Mesothelial cell of epicardium (in vitro differentiated cells): ENCODE measurements at regions not wholly inside any gene's neighbourhood (a gene's known extent, or its start where the extent isn't known, plus 50 kb on each side); places are given as distances from the start of the nearest gene placed in this dataset.

Experiments used
- DNase-seq, 2 experiments: peaks; one replicate each; pipeline ENCODE4 v3.0.0; 2021; ENCODE audit warnings: low spot score in 2 of 2; ENCODE audit not compliant: unreplicated experiment in 2 of 2
- H3K27ac Mint-ChIP-seq: 2 replicates; pipeline ENCODE4 v1.8.0; 2021; ENCODE audit warnings: mixed read lengths
- H3K27me3 Mint-ChIP-seq: 2 replicates; pipeline ENCODE4 v1.8.0; 2021; ENCODE audit warnings: low read depth, mixed read lengths
- H3K36me3 Mint-ChIP-seq: 2 replicates; pipeline ENCODE4 v1.8.0; 2021; ENCODE audit warnings: mixed read lengths
- H3K4me1 Mint-ChIP-seq: 2 replicates; pipeline ENCODE4 v1.8.0; 2021; ENCODE audit warnings: mixed read lengths
- H3K4me3 Mint-ChIP-seq: 2 replicates; pipeline ENCODE4 v1.8.0; 2021; ENCODE audit warnings: mild to moderate bottlenecking, moderate library complexity, mixed read lengths
- H3K9me3 Mint-ChIP-seq: 2 replicates; pipeline ENCODE4 v1.8.0; 2021; ENCODE audit warnings: mixed read lengths
- CTCF ChIP-seq: fragments of 200-600 bp; sonication (generic); IDR thresholded peaks from one replicate; pipeline ENCODE4 v1.5.0; 2021; ENCODE audit warnings: antibody characterized with exemption; ENCODE audit not compliant: unreplicated experiment

DNA sequence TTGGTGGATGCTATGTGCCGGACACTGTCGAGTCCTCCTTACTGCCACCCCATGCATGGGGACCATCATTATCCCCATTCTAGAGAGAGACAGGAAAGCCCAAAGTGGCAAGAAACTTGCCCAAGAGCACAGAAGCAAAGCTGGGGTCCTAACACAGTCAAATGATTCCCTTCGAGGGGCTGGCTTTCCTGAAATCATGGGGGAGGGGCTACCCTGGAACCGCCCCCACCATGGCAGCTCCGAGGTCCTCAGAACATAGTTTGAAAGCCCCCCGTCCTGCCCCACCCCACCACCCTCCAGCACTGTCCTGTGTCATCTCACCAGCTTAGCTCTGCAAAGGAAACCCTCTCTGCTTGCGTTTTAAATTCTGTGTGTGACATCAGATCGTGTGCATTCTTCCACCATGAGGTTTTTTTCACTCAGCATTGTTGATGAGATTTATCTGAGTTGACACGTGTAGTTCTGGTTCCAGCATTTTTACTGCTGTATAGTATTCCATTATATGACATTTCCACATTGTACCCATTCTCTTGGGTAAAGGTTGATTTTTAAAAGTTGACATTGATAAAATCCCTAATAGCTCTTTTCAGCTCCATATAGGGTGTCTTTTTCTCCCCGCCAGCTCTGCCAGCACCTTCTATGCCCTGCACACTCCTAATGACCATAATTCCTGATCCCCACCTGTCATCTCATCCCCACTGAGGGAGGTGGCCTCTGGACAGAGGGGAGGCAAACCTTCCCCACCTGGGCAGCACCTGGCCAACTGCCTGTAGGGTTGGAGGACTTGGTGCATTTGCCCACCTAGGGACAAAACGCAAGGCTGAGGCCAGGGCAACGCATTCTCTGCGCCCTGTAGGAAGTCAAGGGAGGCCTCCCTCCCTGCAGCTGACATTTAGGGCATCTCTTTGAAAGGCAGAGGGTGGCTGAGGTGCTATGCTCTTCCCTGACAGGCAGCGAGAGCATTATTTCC is 100.2 kb upstream of the GPR26 start:
- no peaks in the 10 kb centered on the region for H3K36me3 Mint-ChIP-seq
- H3K27ac Mint-ChIP-seq: no peak overlapping the region
- no peak overlapping the region for H3K4me3 Mint-ChIP-seq
- peaks cover 45% of the 10 kb centered on the region for H3K27me3 Mint-ChIP-seq
- H3K9me3 Mint-ChIP-seq: no peaks in the 10 kb centered on the region
- peak in 1 of 2 experiments; percentile 9 for DNase-seq
- no peaks in the 10 kb centered on the region for H3K4me1 Mint-ChIP-seq
- no peak for TF ChIP-seq CTCF

DNA sequence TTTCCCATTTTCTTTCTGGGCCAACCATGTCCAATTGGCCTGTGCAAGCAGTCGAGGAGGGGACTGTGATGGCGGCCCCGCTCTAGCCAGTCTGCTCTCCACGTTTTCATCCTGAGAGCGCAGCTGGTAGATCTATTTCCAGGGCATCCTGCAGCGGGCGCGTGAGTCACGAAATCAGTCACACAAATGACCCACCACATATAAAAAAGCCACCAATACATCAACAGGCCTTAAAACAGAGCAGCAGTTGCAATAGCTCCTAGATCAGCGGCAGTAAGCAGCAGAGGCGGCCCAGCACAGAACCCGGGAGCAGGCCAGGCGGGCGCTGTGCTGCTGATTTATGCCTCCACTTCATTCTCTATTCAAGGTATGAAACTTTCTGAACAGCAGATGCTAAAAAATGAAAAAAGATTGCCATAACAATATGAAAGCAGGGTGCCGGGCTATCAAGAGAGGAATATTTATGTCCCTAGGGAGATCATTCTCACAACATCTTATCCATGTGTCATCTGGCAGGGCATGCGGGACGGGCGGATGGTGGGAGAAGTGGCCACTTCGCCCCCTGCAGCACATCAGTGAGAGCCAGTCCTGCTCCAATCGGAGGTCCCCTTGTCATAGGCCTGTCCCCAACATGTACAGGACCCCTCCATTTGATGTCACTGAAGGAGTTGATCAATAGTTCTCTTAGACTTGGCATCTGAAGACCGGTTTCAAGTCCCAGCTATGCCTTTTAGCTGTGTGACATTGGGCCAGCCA is 98.0 kb upstream of the GPR26 start:
- H3K9me3 Mint-ChIP-seq: no peaks in the 10 kb centered on the region
- H3K4me1 Mint-ChIP-seq: no peaks in the 10 kb centered on the region
- H3K27ac Mint-ChIP-seq: no peak overlapping the region
- no peak overlapping the region for H3K4me3 Mint-ChIP-seq
- peak in 1 of 2 experiments; percentile 30 for DNase-seq
- H3K27me3 Mint-ChIP-seq: peaks cover 44% of the 10 kb centered on the region
- H3K36me3 Mint-ChIP-seq: no peaks in the 10 kb centered on the region
- no peak for TF ChIP-seq CTCF

DNA sequence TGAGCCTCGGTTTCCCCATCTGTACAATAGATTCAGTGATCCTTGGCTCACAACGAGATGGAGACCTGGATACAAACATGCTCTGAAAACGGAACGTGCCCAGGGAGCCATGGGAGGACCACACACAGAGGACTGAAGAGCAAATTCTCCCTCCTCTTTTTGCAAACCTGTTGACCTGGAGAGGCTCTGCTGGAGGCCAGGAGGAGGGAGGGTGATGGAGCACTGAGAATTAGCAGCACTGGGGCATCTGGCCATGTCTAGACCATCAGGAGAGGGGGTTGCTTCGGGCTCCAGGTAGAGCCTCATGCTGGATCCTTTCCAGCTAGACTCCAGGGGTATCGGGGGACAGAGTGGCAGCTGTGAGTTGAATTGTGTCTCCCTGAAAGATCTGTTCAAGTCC is 97.4 kb upstream of the GPR26 start:
- Mint-ChIP-seq H3K4me3 (no peak overlapping the region), H3K27me3 (peaks cover 50% of the 10 kb centered on the region), H3K4me1 (no peaks in the 10 kb centered on the region), H3K36me3 (no peaks in the 10 kb centered on the region), H3K9me3 (no peaks in the 10 kb centered on the region), H3K27ac (no peak overlapping the region)
- TF ChIP-seq CTCF: no peak
- peak in 1 of 2 experiments; percentile 19 for DNase-seq

GRCh38 chr10:123569436-123570035 is 96.6 kb upstream of the GPR26 start:
- DNase-seq: peak in 1 of 2 experiments; percentile 26
- no peak for TF ChIP-seq CTCF
- Mint-ChIP-seq H3K36me3 (no peaks in the 10 kb centered on the region), H3K27me3 (peaks cover 57% of the 10 kb centered on the region), H3K9me3 (no peaks in the 10 kb centered on the region), H3K4me1 (no peaks in the 10 kb centered on the region), H3K27ac (no peak overlapping the region), H3K4me3 (no peak overlapping the region)

- TF ChIP-seq CTCF: no peak
Observed at GRCh38 chr10:123570051-123570897, 95.9 kb upstream of the GPR26 start.

More at GRCh38 chr10:123570051-123570897, 95.9 kb upstream of the GPR26 start:
- DNase-seq: peak in 1 of 2 experiments; percentile 29
- Mint-ChIP-seq H3K4me1 (no peaks in the 10 kb centered on the region), H3K4me3 (no peak overlapping the region), H3K9me3 (no peaks in the 10 kb centered on the region), H3K36me3 (no peaks in the 10 kb centered on the region), H3K27ac (no peak overlapping the region), H3K27me3 (peaks cover 65% of the 10 kb centered on the region)
